VCaP (cell line): ENCODE measurements at regions not wholly inside any gene's neighbourhood (a gene's known extent, or its start where the extent isn't known, plus 50 kb on each side); places are given as distances from the start of the nearest gene placed in this dataset.

Experiments used
- H3K27ac ChIP-seq: fragments of 450-650 bp; 2 replicates; pipeline ENCODE4 v1.5.1; 2017
- CTCF ChIP-seq: fragments of 450-650 bp; conservative IDR thresholded peaks from 2 replicates; pipeline ENCODE4 v1.5.1; 2017; ENCODE audit warnings: mild to moderate bottlenecking, moderate library complexity

GRCh38 chr10:7082967-7083366, 327.9 kb downstream of the SFMBT2 start:
- H3K27ac ChIP-seq: peak overlapping the region; percentile 51
- no peak for TF ChIP-seq CTCF

DNA sequence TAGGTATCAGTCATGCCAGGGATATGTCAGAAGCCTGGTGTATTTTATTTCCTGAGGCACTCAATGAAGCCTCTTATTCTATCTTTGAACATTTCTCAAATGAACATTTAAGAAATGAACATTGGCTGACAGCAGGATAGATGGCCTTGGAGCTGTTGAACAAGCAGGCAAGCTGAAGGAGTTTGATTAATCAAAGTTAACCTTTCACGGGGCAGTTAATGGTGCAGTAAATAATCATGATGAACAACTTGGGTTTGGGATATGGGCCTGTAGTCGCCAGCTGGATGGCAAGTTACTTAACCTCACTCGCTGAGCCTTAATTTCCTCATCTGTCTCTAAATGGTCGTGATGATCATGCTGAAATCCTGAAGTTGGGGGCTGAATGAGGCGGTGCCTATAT, 333.0 kb downstream of the SFMBT2 start:
- H3K27ac ChIP-seq: no peak overlapping the region
- no peak for TF ChIP-seq CTCF

DNA sequence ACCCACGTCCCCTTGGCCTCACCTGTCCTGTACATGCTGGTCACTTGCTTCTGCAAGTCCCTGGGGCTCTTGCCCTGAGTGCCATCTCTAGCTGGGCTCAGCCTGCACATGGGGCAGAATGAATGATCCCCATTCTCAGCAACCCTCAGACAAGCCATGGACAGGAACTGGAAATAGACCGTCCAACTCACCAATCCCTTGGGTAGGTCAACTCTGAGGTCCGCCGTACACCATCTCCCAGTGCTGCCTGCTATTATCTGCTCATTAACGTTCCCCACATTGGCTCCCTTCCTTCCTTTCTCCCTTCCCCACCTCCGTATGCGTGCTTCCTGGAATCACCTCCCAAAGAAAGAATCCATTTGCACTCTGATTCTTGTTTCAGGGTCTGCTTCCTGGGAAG, 335.0 kb downstream of the SFMBT2 start:
- no peak for TF ChIP-seq CTCF
- H3K27ac ChIP-seq: no peak overlapping the region

DNA sequence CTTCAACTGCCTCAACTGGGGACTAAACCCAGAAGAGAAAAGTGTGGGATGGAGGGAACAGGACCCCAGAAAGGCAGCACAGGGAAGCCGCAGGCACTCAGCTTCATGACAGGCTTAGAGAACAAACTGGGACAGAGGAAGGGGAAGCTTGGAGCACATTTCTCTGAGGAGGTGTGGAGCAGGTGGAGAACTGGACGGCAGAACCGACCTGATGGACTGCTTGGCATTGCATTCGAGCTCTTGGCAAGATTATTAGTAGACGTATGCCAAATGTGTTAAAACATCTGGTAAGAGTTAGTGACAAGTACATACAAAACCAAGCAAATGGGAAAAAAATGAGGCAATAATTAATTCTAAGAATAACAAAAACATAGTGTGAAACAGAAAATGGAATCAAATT, 335.7 kb downstream of the SFMBT2 start:
- H3K27ac ChIP-seq: no peak overlapping the region
- no peak for TF ChIP-seq CTCF

- no peak for TF ChIP-seq CTCF
- no peak overlapping the region for H3K27ac ChIP-seq
Measured at GRCh38 chr10:7071421-7071820, 339.4 kb downstream of the SFMBT2 start.

DNA sequence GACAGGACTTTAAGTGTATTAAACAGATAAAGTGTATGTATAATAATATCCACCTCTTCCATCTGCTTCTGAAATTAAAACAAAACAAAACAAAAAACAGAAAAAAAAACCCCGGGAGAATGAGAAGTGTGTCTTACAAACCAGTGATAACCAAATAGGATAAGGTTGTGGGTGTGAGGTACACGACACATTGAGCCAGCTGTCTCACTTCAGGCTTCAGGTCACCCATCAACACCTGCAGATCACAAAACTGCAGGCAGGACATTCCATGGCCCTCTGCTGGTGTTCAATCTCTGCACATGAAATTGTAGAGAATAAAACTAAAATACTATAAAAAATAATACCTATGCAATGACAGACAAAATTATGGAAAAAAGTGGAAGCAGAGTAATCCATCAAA, 339.9 kb downstream of the SFMBT2 start:
- H3K27ac ChIP-seq: no peak overlapping the region
- 0 out of 2 replicates have a peak, but pooled peaks have one; percentile 17 for TF ChIP-seq CTCF

- no peak overlapping the region for H3K27ac ChIP-seq
- TF ChIP-seq CTCF: no peak
Measured at GRCh38 chr10:7069706-7070105, 341.1 kb downstream of the SFMBT2 start.

DNA sequence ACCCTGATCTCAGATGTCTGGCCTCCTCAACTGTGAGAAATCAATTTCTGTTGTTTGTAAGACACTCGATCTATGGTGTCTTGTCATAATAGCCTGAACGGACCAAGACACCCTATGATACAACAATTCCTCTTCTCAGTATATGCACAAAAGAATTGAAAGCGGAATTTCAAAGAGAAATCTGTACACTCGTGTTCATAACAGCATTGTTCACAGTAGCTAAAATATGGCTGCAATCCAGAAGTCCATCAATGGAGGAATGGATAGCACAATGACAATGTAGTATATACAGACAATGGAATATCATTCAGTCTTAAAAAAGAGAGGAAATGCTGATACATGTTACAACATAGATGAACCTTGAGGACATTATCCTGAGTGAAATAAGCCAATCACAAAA, 354.6 kb downstream of the SFMBT2 start:
- no peak for TF ChIP-seq CTCF

More for the DNA sequence above, 354.6 kb downstream of the SFMBT2 start:
- H3K27ac ChIP-seq: no peak overlapping the region
